H1 (cell line): ENCODE measurements at regions not wholly inside any gene's neighbourhood (a gene's known extent, or its start where the extent isn't known, plus 50 kb on each side); places are given as distances from the start of the nearest gene placed in this dataset.

ENCODE experiments used
- CHD1 ChIP-seq: IDR thresholded peaks from 2 replicates; pipeline ENCODE4 v1.6.1; 2012; ENCODE audit warnings: low read depth, low read length, improper control_type of control experiment
- CTCF ChIP-seq, 3 experiments: IDR thresholded peaks; 1 replicate in 2 of 3; 2 replicates in 1 of 3; pipeline versions ENCODE4 v1.5.1 to v1.6.1; 2011; ENCODE audit warnings: low read length in 3 of 3, mild to moderate bottlenecking in 3 of 3, inconsistent platforms in 2 of 3, low read depth in 1 of 3, moderate library complexity in 1 of 3; ENCODE audit not compliant: insufficient read depth in 1 of 3; ENCODE audit errors: control extremely low read depth in 1 of 3
- EZH2 ChIP-seq: fragments of 200-600 bp; sonication (generic); IDR thresholded peaks from 2 replicates; pipeline ENCODE4 v1.7.1; 2012; ENCODE audit warnings: low read depth, mild to moderate bottlenecking, moderate library complexity, low read length, inconsistent platforms; ENCODE audit not compliant: severe bottlenecking
- MAX ChIP-seq: IDR thresholded peaks from 2 replicates; pipeline ENCODE4 v1.6.1; 2012; ENCODE audit warnings: inconsistent platforms
- POLR2AphosphoS5 ChIP-seq: IDR thresholded peaks from 2 replicates; pipeline ENCODE4 v1.6.1; 2011; ENCODE audit warnings: low read depth, low read length
- SAP30 ChIP-seq: fragments of 300-600 bp; sonication (generic); IDR thresholded peaks from 2 replicates; pipeline ENCODE4 v1.7.1; 2012; ENCODE audit warnings: low read length, moderate library complexity, mild to moderate bottlenecking, inconsistent platforms; ENCODE audit not compliant: insufficient read depth, insufficient replicate concordance
- SRF ChIP-seq: IDR thresholded peaks from 2 replicates; pipeline ENCODE4 v1.6.1; 2011; ENCODE audit warnings: mild to moderate bottlenecking, low read depth, low read length, moderate library complexity
- TAF7 ChIP-seq: optimal IDR thresholded peaks from 2 replicates; pipeline ENCODE3; 2011; ENCODE audit warnings: low read depth, mild to moderate bottlenecking, inconsistent platforms, low read length, moderate library complexity, borderline replicate concordance

- TF ChIP-seq SRF (no peak), TAF7 (no peak), CTCF (IDR thresholded peaks at IDR 0.05; ENCODE audit: control extremely low read depth in 1 of 3, insufficient read depth in 1 of 3, low read depth in 1 of 3, low read length in 3 of 3) (no peak), EZH2 (no peak), MAX (no peak), POLR2AphosphoS5 (no peak), SAP30 (no peak), CHD1 (no peak)
Measured at GRCh38 chr18:73933685-73934084, 213.9 kb downstream of the FBXO15 start.
